GM10248 (cell line): ENCODE measurements at regions not wholly inside any gene's neighbourhood (a gene's known extent, or its start where the extent isn't known, plus 50 kb on each side); places are given as distances from the start of the nearest gene placed in this dataset.

Experiments
- CTCF ChIA-PET: fragments of 300-600 bp; sonication (Branson Sonifier 250); formaldehyde crosslinking; extraction: SDS; loops from one replicate; lab custom pipeline; 2021; ENCODE audit warnings: antibody characterized with exemption; lab: Yijun Ruan, JAX
- POLR2A ChIA-PET: fragments of 350-650 bp; sonication (Branson Sonifier 250); formaldehyde crosslinking; extraction: SDS; loops from one replicate; lab custom pipeline; 2020; ENCODE audit warnings: antibody characterized with exemption; lab: Yijun Ruan, JAX
- DNase-seq: peaks from one replicate; pipeline ENCODE4 v3.0.0; 2012; ENCODE audit errors: extremely low spot score
- CTCF ChIP-seq: IDR thresholded peaks from 2 replicates; pipeline ENCODE4 v1.5.1; 2012; ENCODE audit warnings: mild to moderate bottlenecking, low read depth; ENCODE audit errors: extremely low read depth, missing control alignments, control extremely low read depth

GRCh38 chr4:119750771-119751170 is 122.2 kb upstream of the PDE5A start:
- CTCF ChIA-PET: interaction anchor here (1.0 to 1.4 kb wide), 3 partner anchors 15 to 21 kb away, joined by 3 to 4 read pairs (median 3); no protein-coding TSS in a partner anchor
- POLR2A ChIA-PET: no interaction called here
- no peak for DNase-seq
- no peak for TF ChIP-seq CTCF

- no peak for DNase-seq
- CTCF ChIA-PET: interaction anchor here (1.3 to 1.7 kb wide), 3 partner anchors 13 to 22 kb away, joined by 3 to 4 read pairs (median 4); no protein-coding TSS in a partner anchor
- no peak for TF ChIP-seq CTCF
- POLR2A ChIA-PET: no interaction called here
Observed at GRCh38 chr4:119750048-119750447, 121.4 kb upstream of the PDE5A start.

- ChIA-PET POLR2A (no interaction called here), CTCF (interaction anchor here (1.7 kb wide), 1 partner anchor 12 kb away, joined by 4 read pairs; no protein-coding TSS in a partner anchor)
- TF ChIP-seq CTCF: no peak
- DNase-seq: no peak
Observed at GRCh38 chr4:119748853-119749252, 120.2 kb upstream of the PDE5A start.

- CTCF ChIA-PET: interaction anchor here (0.8 to 1.2 kb wide), 2 partner anchors 22 to 23 kb away, joined by 3 read pairs; no protein-coding TSS in a partner anchor
- POLR2A ChIA-PET: no interaction called here
- TF ChIP-seq CTCF: no peak
- no peak for DNase-seq
Observed at GRCh38 chr4:119746951-119747350, 118.3 kb upstream of the PDE5A start.

- no peak for DNase-seq
- POLR2A ChIA-PET: no interaction called here
Observed at GRCh38 chr4:119745351-119745750, 116.7 kb upstream of the PDE5A start.

GRCh38 chr4:119744580-119744979 is 116.0 kb upstream of the PDE5A start:
- ChIA-PET CTCF (interaction anchor here (1.1 to 1.4 kb wide), 2 partner anchors 53 to 116 kb away, joined by 3 to 4 read pairs; partner anchors contain the start of gene PDE5A), POLR2A (no interaction called here)
- no peak for TF ChIP-seq CTCF
- no peak for DNase-seq

More at GRCh38 chr4:119745351-119745750, 116.7 kb upstream of the PDE5A start:
- TF ChIP-seq CTCF: no peak
- CTCF ChIA-PET: interaction anchor here (1.1 to 1.4 kb wide), 2 partner anchors 53 to 117 kb away, joined by 3 to 4 read pairs; partner anchors contain the start of gene PDE5A

- TF ChIP-seq CTCF: no peak
- DNase-seq: no peak
- CTCF ChIA-PET: no interaction called here
- POLR2A ChIA-PET: no interaction called here
Observed at GRCh38 chr4:119743644-119744043, 115.0 kb upstream of the PDE5A start.
